GM18858 (cell line): ENCODE measurements at regions not wholly inside any gene's neighbourhood (a gene's known extent, or its start where the extent isn't known, plus 50 kb on each side); places are given as distances from the start of the nearest gene placed in this dataset.
"Not testable (repeated sequence)": the region's sequence is repeated elsewhere in the genome, so short reads cannot be mapped to it uniquely, and the experiment has no call there.

Source experiments
- ATAC-seq: cut with Tn5 transposase; IDR thresholded peaks from one replicate; pipeline ENCODE4 v1.9.1; 2021; ENCODE audit not compliant: unreplicated experiment

GRCh38 chr4:81786766-81787165 lies 315.1 kb upstream of the RASGEF1B start:
- no peak for ATAC-seq

- no peak for ATAC-seq
Observed at GRCh38 chr4:81786063-81786763, 314.5 kb upstream of the RASGEF1B start.

GRCh38 chr4:81785338-81785737 lies 313.6 kb upstream of the RASGEF1B start:
- ATAC-seq, result no peak

- no peak for ATAC-seq
Observed at GRCh38 chr4:81783558-81783957, 311.9 kb upstream of the RASGEF1B start.

- no peak for ATAC-seq
Observed at GRCh38 chr4:81781799-81782198, 310.1 kb upstream of the RASGEF1B start.

- not testable (repeated sequence) for ATAC-seq
Observed at GRCh38 chr4:81777718-81778117, 306.0 kb upstream of the RASGEF1B start.

- ATAC-seq, result no peak
Observed at GRCh38 chr4:81776794-81777193, 305.1 kb upstream of the RASGEF1B start.

- ATAC-seq, result no peak
Observed at GRCh38 chr4:81773557-81773956, 301.9 kb upstream of the RASGEF1B start.

GRCh38 chr4:81771721-81772120 lies 300.0 kb upstream of the RASGEF1B start:
- no peak for ATAC-seq

- ATAC-seq, result no peak
Observed at GRCh38 chr4:81769244-81769643, 297.5 kb upstream of the RASGEF1B start.

- peak; percentile 59 for ATAC-seq
Observed at GRCh38 chr4:81758574-81759264, 287.0 kb upstream of the RASGEF1B start.

- no peak for ATAC-seq
Observed at GRCh38 chr4:81757691-81758090, 286.0 kb upstream of the RASGEF1B start.

- peak; percentile 93 for ATAC-seq
Observed at GRCh38 chr4:81756973-81757372, 285.3 kb upstream of the RASGEF1B start.

- no peak for ATAC-seq
Observed at GRCh38 chr4:81756042-81756441, 284.3 kb upstream of the RASGEF1B start.

- no peak for ATAC-seq
Observed at GRCh38 chr4:81754169-81754568, 282.5 kb upstream of the RASGEF1B start.

- ATAC-seq, result no peak
Observed at GRCh38 chr4:81751531-81752289, 280.0 kb upstream of the RASGEF1B start.

- ATAC-seq, result no peak
Observed at GRCh38 chr4:81747242-81747930, 275.7 kb upstream of the RASGEF1B start.

GRCh38 chr4:81746773-81747172 lies 275.1 kb upstream of the RASGEF1B start:
- ATAC-seq, result no peak

- ATAC-seq, result no peak
Observed at GRCh38 chr4:81746071-81746470, 274.4 kb upstream of the RASGEF1B start.

GRCh38 chr4:81745050-81745449 lies 273.3 kb upstream of the RASGEF1B start:
- no peak for ATAC-seq

GRCh38 chr4:81743731-81744435 lies 272.2 kb upstream of the RASGEF1B start:
- ATAC-seq, result no peak
